Thoracic aorta (tissue), 2 donors: ENCODE measurements at regions not wholly inside any gene's neighbourhood (a gene's known extent, or its start where the extent isn't known, plus 50 kb on each side); places are given as distances from the start of the nearest gene placed in this dataset.
"Not testable (repeated sequence)": the region's sequence is repeated elsewhere in the genome, so short reads cannot be mapped to it uniquely, and the experiment has no call there.

Source experiments
- ATAC-seq: fragments of 150-250 bp; one replicate; pipeline ENCODE4 v1.8.0; 2017; ENCODE audit warnings: low read depth; ENCODE audit not compliant: insufficient number of reproducible peaks, low FRiP score
- DNase-seq: peaks from one replicate; pipeline ENCODE4 v3.0.0-alpha.2; 2020; ENCODE audit warnings: low spot score
- H3K27ac ChIP-seq, 2 donors: fragments of 200-600 bp; sonication (generic); 1 replicate in 1 of 2; 2 replicates in 1 of 2; pipeline ENCODE4 v1.5.1; 2016; ENCODE audit warnings: mild to moderate bottlenecking in 2 of 2, moderate library complexity in 2 of 2
- H3K27me3 ChIP-seq: fragments of 200-600 bp; sonication (generic); replicated peaks from 2 replicates; pipeline ENCODE4 v1.6.0; 2016; ENCODE audit warnings: mild to moderate bottlenecking; ENCODE audit not compliant: insufficient read depth
- H3K36me3 ChIP-seq: fragments of 200-600 bp; sonication (generic); one replicate; pipeline ENCODE4 v1.5.1; 2016
- H3K4me1 ChIP-seq, 2 donors: fragments of 200-600 bp; sonication (generic); 1 replicate in 1 of 2; 2 replicates in 1 of 2; pipeline versions ENCODE4 v1.5.1 to v1.6.0; 2016; ENCODE audit warnings: low read depth in 2 of 2, mild to moderate bottlenecking in 1 of 2; ENCODE audit not compliant: control insufficient read depth in 1 of 2
- H3K4me3 ChIP-seq: fragments of 200-600 bp; sonication (generic); 2 replicates; pipeline ENCODE4 v1.5.1; 2016; ENCODE audit warnings: mild to moderate bottlenecking
- H3K9me3 ChIP-seq: fragments of 200-600 bp; sonication (generic); 2 replicates; pipeline ENCODE4 v1.5.1; 2016
- CTCF ChIP-seq: fragments of 200-600 bp; sonication (generic); IDR thresholded peaks from one replicate; pipeline ENCODE4 v1.5.1; 2019; ENCODE audit warnings: antibody characterized with exemption

GRCh38 chr9:31394015-31394473 is 990.4 kb upstream of the ACO1 start:
- H3K27me3 ChIP-seq, result no peaks in the 10 kb centered on the region
- DNase-seq (no peak), ATAC-seq (no peak)
- no peaks in the 10 kb centered on the region for H3K4me1 ChIP-seq
- H3K36me3 ChIP-seq, result no peaks in the 10 kb centered on the region
- TF ChIP-seq CTCF, result no peak
- no peak overlapping the region for H3K27ac ChIP-seq
- no peaks in the 10 kb centered on the region for H3K9me3 ChIP-seq
- H3K4me3 ChIP-seq, result no peak overlapping the region

GRCh38 chr9:31412081-31412480 is 972.4 kb upstream of the ACO1 start:
- H3K27me3 ChIP-seq, result no peaks in the 10 kb centered on the region
- no peaks in the 10 kb centered on the region for H3K9me3 ChIP-seq
- no peak overlapping the region for H3K4me3 ChIP-seq
- H3K27ac ChIP-seq, result no peak overlapping the region
- no peaks in the 10 kb centered on the region for H3K4me1 ChIP-seq
- no peak for DNase-seq
- no peaks in the 10 kb centered on the region for H3K36me3 ChIP-seq
- ATAC-seq, result no peak
- no peak for TF ChIP-seq CTCF

- no peak for ATAC-seq
- no peak for TF ChIP-seq CTCF
Observed at GRCh38 chr9:31415164-31415563, 969.3 kb upstream of the ACO1 start.

GRCh38 chr9:31418419-31418818 is 966.0 kb upstream of the ACO1 start:
- no peak for TF ChIP-seq CTCF
- no peak for ATAC-seq
- DNase-seq, result no peak
- Histone ChIP-seq H3K4me3 (no peak overlapping the region), H3K36me3 (no peaks in the 10 kb centered on the region), H3K9me3 (no peaks in the 10 kb centered on the region), H3K27ac (no peak overlapping the region), H3K27me3 (no peaks in the 10 kb centered on the region), H3K4me1 (no peaks in the 10 kb centered on the region)

More at GRCh38 chr9:31415164-31415563, 969.3 kb upstream of the ACO1 start:
- Histone ChIP-seq H3K27ac (no peak overlapping the region), H3K36me3 (no peaks in the 10 kb centered on the region), H3K9me3 (no peaks in the 10 kb centered on the region), H3K4me3 (no peak overlapping the region), H3K27me3 (no peaks in the 10 kb centered on the region), H3K4me1 (no peaks in the 10 kb centered on the region)
- no peak for DNase-seq

- DNase-seq, H3K9me3 ChIP-seq, H3K36me3 ChIP-seq, H3K27me3 ChIP-seq, H3K4me3 ChIP-seq, ATAC-seq, H3K27ac ChIP-seq, H3K4me1 ChIP-seq: not testable (repeated sequence)
Observed at GRCh38 chr9:31443630-31444457, 940.6 kb upstream of the ACO1 start.

- Histone ChIP-seq H3K4me3 (no peak overlapping the region), H3K4me1 (no peaks in the 10 kb centered on the region), H3K27ac (no peak overlapping the region), H3K27me3 (no peaks in the 10 kb centered on the region), H3K36me3 (no peaks in the 10 kb centered on the region), H3K9me3 (no peaks in the 10 kb centered on the region)
- no peak for ATAC-seq
- no peak for DNase-seq
- no peak for TF ChIP-seq CTCF
Observed at GRCh38 chr9:31445357-31445756, 939.1 kb upstream of the ACO1 start.
